IMR-90 (cell line): ENCODE measurements at regions not wholly inside any gene's neighbourhood (a gene's known extent, or its start where the extent isn't known, plus 50 kb on each side); places are given as distances from the start of the nearest gene placed in this dataset.

Source experiments
- ATAC-seq: fragments of 200-7000 bp; cut with Tn5 transposase; 2 replicates; pipeline ENCODE4 v1.9.1; 2020; ENCODE audit warnings: low read depth, mild to moderate bottlenecking, moderate library complexity
- BruUV-seq: library from RNA; stranded (reverse); fragments of 400-500 nt; replicated peaks from 2 replicates; lab custom pipeline; 2021; lab: Mats Ljungman, UMichigan
- CTCF ChIA-PET: fragments of 300-600 bp; formaldehyde crosslinking; extraction: SDS; loops from one replicate; lab custom pipeline; 2021; ENCODE audit warnings: antibody characterized with exemption; lab: Yijun Ruan, JAX
- POLR2A ChIA-PET: fragments of 300-600 bp; sonication (Branson Sonifier 250); formaldehyde crosslinking; loops from one replicate; lab custom pipeline; 2022; ENCODE audit warnings: antibody characterized with exemption; ENCODE audit not compliant: unreplicated experiment; lab: Charles Lee
- DNase-seq: peaks from one replicate; pipeline ENCODE4 v3.0.0; 2013
- H2AFZ ChIP-seq: replicated peaks from 2 replicates; pipeline ENCODE3; 2013; ENCODE audit warnings: low read length, mild to moderate bottlenecking; ENCODE audit not compliant: poor library complexity
- H2AK5ac ChIP-seq: 2 replicates; pipeline ENCODE4 v1.6.1; 2013; ENCODE audit warnings: low read depth, low read length, inconsistent platforms
- H2AK9ac ChIP-seq: replicated peaks from 2 replicates; pipeline ENCODE3; 2013; ENCODE audit warnings: mild to moderate bottlenecking, low read depth, low read length, moderate library complexity; ENCODE audit not compliant: poor library complexity
- H2BK120ac ChIP-seq: 2 replicates; pipeline ENCODE4 v1.6.1; 2013; ENCODE audit warnings: low read depth, low read length, inconsistent platforms
- H2BK15ac ChIP-seq: 3 replicates; pipeline ENCODE4 v1.6.1; 2013; ENCODE audit warnings: low read depth, low read length, inconsistent platforms
- H2BK20ac ChIP-seq: 2 replicates; pipeline ENCODE4 v1.6.1; 2013; ENCODE audit warnings: low read depth, mild to moderate bottlenecking, inconsistent platforms, low read length, moderate library complexity
- H2BK5ac ChIP-seq: 2 replicates; pipeline ENCODE4 v1.6.1; 2013; ENCODE audit warnings: mild to moderate bottlenecking, low read depth, low read length, inconsistent platforms; ENCODE audit not compliant: poor library complexity, severe bottlenecking
- H3K14ac ChIP-seq: replicated peaks from 2 replicates; pipeline ENCODE4 v1.6.1; 2013; ENCODE audit warnings: low read depth, low read length, inconsistent platforms
- H3K18ac ChIP-seq: 2 replicates; pipeline ENCODE4 v1.6.1; 2013; ENCODE audit warnings: low read depth, low read length, control low read depth
- H3K23ac ChIP-seq: 2 replicates; pipeline ENCODE4 v1.6.1; 2013; ENCODE audit warnings: low read depth, low read length, inconsistent platforms
- H3K27ac ChIP-seq: 2 replicates; pipeline ENCODE4 v1.5.1; 2013; ENCODE audit warnings: mild to moderate bottlenecking, control low read depth, low read length; ENCODE audit not compliant: insufficient read depth
- H3K27me3 ChIP-seq: 2 replicates; pipeline ENCODE4 v1.6.1; 2013; ENCODE audit warnings: low read length; ENCODE audit not compliant: control insufficient read depth, insufficient read depth
- H3K36me3 ChIP-seq: 2 replicates; pipeline ENCODE4 v1.6.1; 2013; ENCODE audit warnings: low read length, mixed read lengths; ENCODE audit not compliant: control insufficient read depth, insufficient read depth
- H3K4ac ChIP-seq: 2 replicates; pipeline ENCODE4 v1.6.1; 2013; ENCODE audit warnings: low read depth, low read length, inconsistent platforms
- H3K4me1 ChIP-seq: 2 replicates; pipeline ENCODE4 v1.6.1; 2013; ENCODE audit warnings: low read length, mixed read lengths; ENCODE audit not compliant: control insufficient read depth, insufficient read depth
- H3K4me2 ChIP-seq: 2 replicates; pipeline ENCODE4 v1.6.1; 2013; ENCODE audit warnings: low read depth, mild to moderate bottlenecking, control low read depth, low read length, moderate library complexity
- H3K4me3 ChIP-seq: 2 replicates; pipeline ENCODE4 v1.5.1; 2013; ENCODE audit warnings: low read depth, mild to moderate bottlenecking, control low read depth, low read length, moderate library complexity; ENCODE audit not compliant: insufficient read depth
- H3K56ac ChIP-seq: 2 replicates; pipeline ENCODE4 v1.6.1; 2013; ENCODE audit warnings: low read length, inconsistent platforms; ENCODE audit not compliant: insufficient read depth; ENCODE audit errors: extremely low read depth
- H3K79me1 ChIP-seq, 2 experiments: 2 replicates each; pipeline ENCODE4 v1.6.1; 2013; ENCODE audit warnings: low read length in 2 of 2, inconsistent platforms in 1 of 2, low read depth in 1 of 2
- H3K9ac ChIP-seq: 2 replicates; pipeline ENCODE4 v1.6.1; 2013; ENCODE audit warnings: low read depth, low read length, control low read depth
- H3K9me1 ChIP-seq: 2 replicates; pipeline ENCODE4 v1.6.1; 2013; ENCODE audit warnings: low read length, inconsistent platforms; ENCODE audit not compliant: insufficient read depth
- H3K9me3 ChIP-seq: 2 replicates; pipeline ENCODE4 v1.6.1; 2013; ENCODE audit warnings: low read length; ENCODE audit not compliant: control insufficient read depth, insufficient read depth
- H4K20me1 ChIP-seq: 2 replicates; pipeline ENCODE4 v1.6.1; 2013; ENCODE audit warnings: low read length, inconsistent platforms; ENCODE audit not compliant: insufficient read depth
- H4K5ac ChIP-seq: 2 replicates; pipeline ENCODE4 v1.6.1; 2013; ENCODE audit warnings: mild to moderate bottlenecking, low read depth, low read length, control low read depth
- H4K8ac ChIP-seq, 2 experiments: 2 replicates each; pipeline ENCODE4 v1.6.1; 2013; ENCODE audit warnings: low read depth in 2 of 2, low read length in 2 of 2, control low read depth in 1 of 2, inconsistent platforms in 1 of 2
- H4K91ac ChIP-seq: 2 replicates; pipeline ENCODE4 v1.6.1; 2013; ENCODE audit warnings: low read depth, low read length, inconsistent platforms; ENCODE audit not compliant: insufficient read depth
- CEBPB ChIP-seq: IDR thresholded peaks from 2 replicates; pipeline ENCODE4 v1.6.1; 2012; ENCODE audit warnings: low read depth, low read length, improper control_type of control experiment
- CHD1 ChIP-seq: IDR thresholded peaks from 2 replicates; pipeline ENCODE4 v1.6.1; 2012; ENCODE audit warnings: low read depth, low read length, improper control_type of control experiment
- MAZ ChIP-seq: IDR thresholded peaks from 2 replicates; pipeline ENCODE4 v1.6.1; 2012; ENCODE audit warnings: low read depth, mild to moderate bottlenecking, low read length, improper control_type of control experiment, moderate library complexity, borderline replicate concordance
- RAD21 ChIP-seq: IDR thresholded peaks from 2 replicates; pipeline ENCODE4 v1.6.1; 2012; ENCODE audit warnings: low read length, improper control_type of control experiment
- RCOR1 ChIP-seq: IDR thresholded peaks from 2 replicates; pipeline ENCODE4 v1.6.1; 2012; ENCODE audit warnings: mild to moderate bottlenecking, low read length, improper control_type of control experiment; ENCODE audit not compliant: insufficient replicate concordance
- RFX5 ChIP-seq: IDR thresholded peaks from 2 replicates; pipeline ENCODE4 v1.8.0; 2012; ENCODE audit warnings: low read depth, mild to moderate bottlenecking, low read length, moderate library complexity
- WGBS, 2 experiments: methylation state at CpG; one replicate each; pipeline versions ENCODE4 v1.1.5 to v1.1.7; 2013; ENCODE audit warnings: missing lambda C conversion rate in 2 of 2; ENCODE audit not compliant: insufficient read length in 1 of 2; ENCODE audit errors: extremely low coverage in 2 of 2; 5-methylcytosine and 5-hydroxymethylcytosine counted together
- dilution Hi-C: fragments of 300-500 bp; cut with HindIII; formaldehyde crosslinking; loops from one replicate; pipeline ENCODE4 v1.14.3; 2018; ENCODE audit warnings: low sequenced_read_pairs; ENCODE audit not compliant: unreplicated experiment
- in situ Hi-C: fragments of 300-500 bp; cut with MboI; formaldehyde crosslinking; loops from 3 replicates; pipeline ENCODE4 v1.14.3; 2019; ENCODE audit warnings: low sequenced_read_pairs, inconsistent platforms, mixed read lengths
- intact Hi-C: fragments of 100-400 bp; cut with micrococcal nuclease; formaldehyde crosslinking; loops from 2 replicates; pipeline ENCODE4 v1.10.0; 2022
- TF ChIP-seq, protein P1 (sequence below): fragments of 150-350 bp; IDR thresholded peaks from 2 replicates; pipeline ENCODE4 v1.6.1; 2016; ENCODE audit warnings: low read depth, mild to moderate bottlenecking, low read length, moderate library complexity, borderline replicate concordance
- TF ChIP-seq, protein P2 (sequence below): fragments of 150-350 bp; IDR thresholded peaks from 2 replicates; pipeline ENCODE4 v1.6.1; 2017; ENCODE audit warnings: mild to moderate bottlenecking, antibody characterized with exemption, low read length, low read depth
- TF ChIP-seq, protein P3 (sequence below): conservative IDR thresholded peaks from 2 replicates; pipeline ENCODE4 v1.5.1; 2012; ENCODE audit warnings: mild to moderate bottlenecking, low read depth, low read length, improper control_type of control experiment

DNA sequence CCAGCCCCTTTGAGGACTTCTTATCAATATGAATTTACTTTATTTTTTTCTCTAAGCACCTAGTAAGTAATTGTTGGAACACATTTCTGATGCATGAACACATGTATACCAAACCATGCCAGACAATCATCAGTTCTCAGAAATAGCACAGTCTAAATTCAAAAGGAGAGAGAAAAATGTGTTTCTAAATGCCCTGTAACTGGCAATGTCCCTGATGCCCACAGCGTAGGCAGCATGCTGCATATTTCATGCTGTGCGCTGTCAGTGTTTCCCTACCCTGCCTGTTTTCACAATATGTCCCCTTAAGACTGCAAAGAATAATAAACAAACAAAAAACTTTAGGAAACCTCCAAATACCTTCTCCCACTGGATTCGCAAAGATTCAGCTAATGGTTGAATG lies 881.0 kb upstream of the CHAC2 start:
- in situ Hi-C loops (no loop called here), intact Hi-C loops (no loop called here), dilution Hi-C loops (no loop called here)
- Histone ChIP-seq H4K20me1 (no peaks in the 10 kb centered on the region), H3K9me3 (no peaks in the 10 kb centered on the region; the same call in 1 of the 2 replicates), H2AK9ac (no peak overlapping the region), H3K18ac (no peak overlapping the region), H3K4ac (no peak overlapping the region), H4K91ac (no peak overlapping the region), H4K8ac (no peak overlapping the region), H3K4me3 (no peak overlapping the region), H3K27me3 (no peaks in the 10 kb centered on the region), H3K9me1 (peaks cover 4% of the 10 kb centered on the region; the same call in 1 of the 2 replicates), H2BK15ac (no peak overlapping the region), H2BK5ac (no peak overlapping the region), H2AK5ac (no peak overlapping the region), H2BK120ac (no peak overlapping the region), H2BK20ac (no peak overlapping the region), H3K27ac (no peak overlapping the region), H3K4me1 (peaks cover 6% of the 10 kb centered on the region; the same call in 1 of the 2 replicates), H3K36me3 (no peaks in the 10 kb centered on the region), H3K9ac (no peak overlapping the region), H3K14ac (no peak overlapping the region), H3K56ac (no peak overlapping the region), H3K4me2 (no peak overlapping the region), H3K23ac (no peak overlapping the region), H3K79me1 (no peaks in the 10 kb centered on the region), H4K5ac (no peak overlapping the region), H2AFZ (no peak overlapping the region)
- DNase-seq (no peak), ATAC-seq (no peak)
- no CpG with 5 or more reads among the region's 3 CpGs for WGBS, 2 experiments
- ChIA-PET CTCF (no interaction called here), POLR2A (no interaction called here)
- no TSS peak for BruUV-seq
- TF ChIP-seq, protein P1, sequence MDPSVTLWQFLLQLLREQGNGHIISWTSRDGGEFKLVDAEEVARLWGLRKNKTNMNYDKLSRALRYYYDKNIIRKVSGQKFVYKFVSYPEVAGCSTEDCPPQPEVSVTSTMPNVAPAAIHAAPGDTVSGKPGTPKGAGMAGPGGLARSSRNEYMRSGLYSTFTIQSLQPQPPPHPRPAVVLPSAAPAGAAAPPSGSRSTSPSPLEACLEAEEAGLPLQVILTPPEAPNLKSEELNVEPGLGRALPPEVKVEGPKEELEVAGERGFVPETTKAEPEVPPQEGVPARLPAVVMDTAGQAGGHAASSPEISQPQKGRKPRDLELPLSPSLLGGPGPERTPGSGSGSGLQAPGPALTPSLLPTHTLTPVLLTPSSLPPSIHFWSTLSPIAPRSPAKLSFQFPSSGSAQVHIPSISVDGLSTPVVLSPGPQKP: no peak
- TF ChIP-seq CHD1: no peak
- no peak for TF ChIP-seq CEBPB
- TF ChIP-seq MAZ: no peak
- TF ChIP-seq RAD21: no peak
- TF ChIP-seq RFX5: no peak
- TF ChIP-seq, protein P2, sequence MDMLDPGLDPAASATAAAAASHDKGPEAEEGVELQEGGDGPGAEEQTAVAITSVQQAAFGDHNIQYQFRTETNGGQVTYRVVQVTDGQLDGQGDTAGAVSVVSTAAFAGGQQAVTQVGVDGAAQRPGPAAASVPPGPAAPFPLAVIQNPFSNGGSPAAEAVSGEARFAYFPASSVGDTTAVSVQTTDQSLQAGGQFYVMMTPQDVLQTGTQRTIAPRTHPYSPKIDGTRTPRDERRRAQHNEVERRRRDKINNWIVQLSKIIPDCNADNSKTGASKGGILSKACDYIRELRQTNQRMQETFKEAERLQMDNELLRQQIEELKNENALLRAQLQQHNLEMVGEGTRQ: no peak
- TF ChIP-seq RCOR1: no peak
- TF ChIP-seq, protein P3, sequence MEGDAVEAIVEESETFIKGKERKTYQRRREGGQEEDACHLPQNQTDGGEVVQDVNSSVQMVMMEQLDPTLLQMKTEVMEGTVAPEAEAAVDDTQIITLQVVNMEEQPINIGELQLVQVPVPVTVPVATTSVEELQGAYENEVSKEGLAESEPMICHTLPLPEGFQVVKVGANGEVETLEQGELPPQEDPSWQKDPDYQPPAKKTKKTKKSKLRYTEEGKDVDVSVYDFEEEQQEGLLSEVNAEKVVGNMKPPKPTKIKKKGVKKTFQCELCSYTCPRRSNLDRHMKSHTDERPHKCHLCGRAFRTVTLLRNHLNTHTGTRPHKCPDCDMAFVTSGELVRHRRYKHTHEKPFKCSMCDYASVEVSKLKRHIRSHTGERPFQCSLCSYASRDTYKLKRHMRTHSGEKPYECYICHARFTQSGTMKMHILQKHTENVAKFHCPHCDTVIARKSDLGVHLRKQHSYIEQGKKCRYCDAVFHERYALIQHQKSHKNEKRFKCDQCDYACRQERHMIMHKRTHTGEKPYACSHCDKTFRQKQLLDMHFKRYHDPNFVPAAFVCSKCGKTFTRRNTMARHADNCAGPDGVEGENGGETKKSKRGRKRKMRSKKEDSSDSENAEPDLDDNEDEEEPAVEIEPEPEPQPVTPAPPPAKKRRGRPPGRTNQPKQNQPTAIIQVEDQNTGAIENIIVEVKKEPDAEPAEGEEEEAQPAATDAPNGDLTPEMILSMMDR: no peak
